Mesendoderm (in vitro differentiated cells): ENCODE measurements at regions not wholly inside any gene's neighbourhood (a gene's known extent, or its start where the extent isn't known, plus 50 kb on each side); places are given as distances from the start of the nearest gene placed in this dataset.

ENCODE experiments used
- DNase-seq: peaks from one replicate; pipeline ENCODE4 v3.0.0; 2013
- H2AK5ac ChIP-seq: 2 replicates; pipeline ENCODE4 v1.6.1; 2013; ENCODE audit warnings: low read length, inconsistent platforms
- H2BK120ac ChIP-seq: 2 replicates; pipeline ENCODE4 v1.6.1; 2013; ENCODE audit warnings: low read depth, mild to moderate bottlenecking, low read length, moderate library complexity, mixed read lengths
- H2BK15ac ChIP-seq: replicated peaks from 2 replicates; pipeline ENCODE4 v1.6.1; 2013; ENCODE audit warnings: low read depth, mild to moderate bottlenecking, moderate library complexity
- H2BK5ac ChIP-seq: 2 replicates; pipeline ENCODE4 v1.6.1; 2013; ENCODE audit warnings: low read length, inconsistent platforms
- H3K18ac ChIP-seq: 2 replicates; pipeline ENCODE4 v1.6.1; 2013; ENCODE audit warnings: mild to moderate bottlenecking, low read length, mixed read lengths
- H3K23ac ChIP-seq: one replicate; pipeline ENCODE4 v1.6.1; 2013; ENCODE audit warnings: low read length
- H3K27ac ChIP-seq: 2 replicates; pipeline ENCODE4 v1.5.1; 2013; ENCODE audit warnings: low read depth, mild to moderate bottlenecking, inconsistent platforms, low read length, moderate library complexity
- H3K27me3 ChIP-seq: 2 replicates; pipeline ENCODE4 v1.6.1; 2013; ENCODE audit warnings: low read length, control low read depth, mild to moderate bottlenecking, inconsistent platforms; ENCODE audit not compliant: insufficient read depth, poor library complexity
- H3K36me3 ChIP-seq: 2 replicates; pipeline ENCODE4 v1.6.1; 2013; ENCODE audit warnings: low read length, inconsistent platforms; ENCODE audit not compliant: control insufficient read depth, insufficient read depth
- H3K4ac ChIP-seq: one replicate; pipeline ENCODE4 v1.6.1; 2013; ENCODE audit warnings: low read depth, mild to moderate bottlenecking, low read length, moderate library complexity
- H3K4me1 ChIP-seq: 2 replicates; pipeline ENCODE4 v1.6.1; 2013; ENCODE audit warnings: low read depth, low read length, inconsistent platforms; ENCODE audit not compliant: control insufficient read depth
- H3K4me2 ChIP-seq: 2 replicates; pipeline ENCODE4 v1.6.1; 2013; ENCODE audit warnings: low read length
- H3K4me3 ChIP-seq: 2 replicates; pipeline ENCODE4 v1.5.1; 2013; ENCODE audit warnings: mild to moderate bottlenecking, low read length
- H3K56ac ChIP-seq: one replicate; pipeline ENCODE4 v1.6.1; 2013; ENCODE audit warnings: low read length
- H3K79me1 ChIP-seq: 2 replicates; pipeline ENCODE4 v1.6.1; 2013; ENCODE audit warnings: low read length, inconsistent platforms
- H3K79me2 ChIP-seq: 2 replicates; pipeline ENCODE4 v1.6.1; 2013; ENCODE audit warnings: mild to moderate bottlenecking, low read length; ENCODE audit not compliant: control insufficient read depth, insufficient read depth
- H3K9ac ChIP-seq: 2 replicates; pipeline ENCODE4 v1.6.1; 2013; ENCODE audit warnings: low read length, inconsistent platforms
- H4K5ac ChIP-seq: one replicate; pipeline ENCODE4 v1.6.1; 2013; ENCODE audit warnings: low read length
- H4K8ac ChIP-seq: one replicate; pipeline ENCODE4 v1.6.1; 2013; ENCODE audit warnings: low read depth, mild to moderate bottlenecking, control low read depth, low read length, moderate library complexity
- WGBS: extraction: QIAGEN DNeasy Blood & Tissue Kit; methylation state at CpG from one replicate; pipeline ENCODE4 v1.1.7; 2013; ENCODE audit warnings: low lambda C conversion rate, missing lambda C conversion rate; ENCODE audit not compliant: insufficient coverage; ENCODE audit errors: extremely low coverage; 5-methylcytosine and 5-hydroxymethylcytosine counted together

DNA sequence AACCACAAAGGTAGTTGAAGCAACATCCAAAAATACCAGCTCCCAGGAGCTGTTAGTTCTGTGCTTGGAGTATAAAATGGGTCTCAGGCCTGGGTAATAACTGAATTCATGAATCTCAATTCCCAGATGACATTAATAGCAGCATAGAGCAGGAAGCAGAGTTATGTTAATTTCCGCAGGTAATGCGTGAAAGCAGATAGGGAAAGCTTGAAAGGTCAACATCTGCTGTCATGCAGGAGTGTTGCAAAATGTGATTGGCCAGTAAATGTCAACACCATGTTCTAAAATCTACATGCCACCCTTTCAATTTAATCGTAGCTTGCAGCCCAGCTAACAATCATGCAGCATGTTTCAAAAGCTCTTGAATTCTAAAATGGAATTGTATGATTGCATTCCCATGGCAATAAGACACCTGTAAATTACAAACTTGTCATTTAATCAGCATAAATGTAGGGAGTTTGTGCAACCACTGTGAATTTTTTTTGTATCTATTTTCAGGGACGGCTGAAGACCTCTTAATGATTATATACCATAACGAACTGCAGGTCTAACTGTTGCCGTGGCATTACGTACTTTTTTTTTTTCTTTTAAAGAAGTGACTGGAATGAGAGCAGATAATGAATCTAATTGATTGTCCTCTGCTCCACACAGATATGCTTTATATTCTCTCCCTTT, 635.8 kb upstream of the FOXG1 start:
- H4K8ac ChIP-seq, result no peak overlapping the region
- no peak overlapping the region for H2BK5ac ChIP-seq
- no peaks in the 10 kb centered on the region for H3K4me1 ChIP-seq
- H3K36me3 ChIP-seq, result no peaks in the 10 kb centered on the region
- no peak overlapping the region for H2BK15ac ChIP-seq
- no peak overlapping the region for H4K5ac ChIP-seq
- H2AK5ac ChIP-seq, result no peak overlapping the region
- no peak overlapping the region for H3K4me2 ChIP-seq
- no peaks in the 10 kb centered on the region for H3K27me3 ChIP-seq
- no peak overlapping the region for H3K4me3 ChIP-seq
- no peaks in the 10 kb centered on the region for H3K79me2 ChIP-seq
- no peak for DNase-seq
- no CpG with 5 or more reads among the region's 7 CpGs for WGBS
- no peak overlapping the region for H3K27ac ChIP-seq
- no peaks in the 10 kb centered on the region for H3K79me1 ChIP-seq
- no peak overlapping the region for H3K9ac ChIP-seq
- no peak overlapping the region for H3K23ac ChIP-seq
- H3K56ac ChIP-seq, result no peak overlapping the region
- no peak overlapping the region for H2BK120ac ChIP-seq
- H3K4ac ChIP-seq, result no peak overlapping the region
- no peak overlapping the region for H3K18ac ChIP-seq

DNA sequence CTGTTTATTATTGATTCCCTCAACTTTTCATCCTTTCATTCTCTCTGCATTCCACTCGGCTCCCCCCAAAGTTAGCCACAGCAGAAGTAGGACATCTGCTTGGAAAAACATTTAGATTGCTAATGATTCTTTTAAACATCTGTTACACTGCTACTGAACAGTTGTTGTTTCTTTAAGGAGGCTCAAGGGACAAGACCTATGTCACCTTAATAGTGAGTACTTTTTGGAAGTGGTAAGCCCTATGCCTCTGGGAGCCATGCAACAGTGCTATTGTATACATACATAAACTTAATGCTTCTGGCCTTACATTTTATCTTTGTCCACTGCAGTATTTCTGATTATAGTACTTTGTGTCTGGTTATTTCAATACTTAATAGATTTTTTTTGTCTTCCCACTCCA, 628.2 kb upstream of the FOXG1 start:
- Histone ChIP-seq H3K4me2 (no peak overlapping the region), H3K27ac (no peak overlapping the region), H2BK5ac (no peak overlapping the region), H4K5ac (no peak overlapping the region), H3K36me3 (no peaks in the 10 kb centered on the region), H2BK120ac (no peak overlapping the region), H2AK5ac (no peak overlapping the region), H3K79me1 (no peaks in the 10 kb centered on the region), H3K56ac (no peak overlapping the region), H4K8ac (no peak overlapping the region), H3K18ac (no peak overlapping the region), H3K4ac (no peak overlapping the region), H3K4me1 (no peaks in the 10 kb centered on the region), H3K9ac (no peak overlapping the region), H3K79me2 (no peaks in the 10 kb centered on the region), H2BK15ac (no peak overlapping the region), H3K4me3 (no peak overlapping the region), H3K23ac (no peak overlapping the region), H3K27me3 (no peaks in the 10 kb centered on the region)
- WGBS, result no CpG with 5 or more reads among the region's 1 CpG
- DNase-seq, result no peak

DNA sequence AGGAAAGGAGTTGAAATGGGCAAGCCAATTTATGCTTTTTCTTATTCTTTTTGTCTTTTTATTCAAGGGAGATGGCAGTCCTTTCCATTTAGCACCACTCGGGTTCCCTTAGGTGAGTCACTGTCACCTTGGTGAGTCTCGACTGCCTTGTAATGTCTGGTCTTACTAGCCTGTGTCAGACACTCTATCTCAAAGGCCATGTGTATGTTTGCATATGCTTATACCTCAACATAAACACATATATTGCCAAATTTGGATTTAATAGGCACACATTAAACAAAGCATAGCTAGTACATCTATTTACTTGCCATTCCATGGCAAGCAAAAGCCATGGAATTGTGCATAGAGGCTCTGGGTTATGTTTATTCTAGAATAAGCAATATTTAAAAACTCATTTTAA, 624.9 kb upstream of the FOXG1 start:
- Histone ChIP-seq H3K4me3 (no peak overlapping the region), H3K4me2 (no peak overlapping the region)
- no peak for DNase-seq

DNA sequence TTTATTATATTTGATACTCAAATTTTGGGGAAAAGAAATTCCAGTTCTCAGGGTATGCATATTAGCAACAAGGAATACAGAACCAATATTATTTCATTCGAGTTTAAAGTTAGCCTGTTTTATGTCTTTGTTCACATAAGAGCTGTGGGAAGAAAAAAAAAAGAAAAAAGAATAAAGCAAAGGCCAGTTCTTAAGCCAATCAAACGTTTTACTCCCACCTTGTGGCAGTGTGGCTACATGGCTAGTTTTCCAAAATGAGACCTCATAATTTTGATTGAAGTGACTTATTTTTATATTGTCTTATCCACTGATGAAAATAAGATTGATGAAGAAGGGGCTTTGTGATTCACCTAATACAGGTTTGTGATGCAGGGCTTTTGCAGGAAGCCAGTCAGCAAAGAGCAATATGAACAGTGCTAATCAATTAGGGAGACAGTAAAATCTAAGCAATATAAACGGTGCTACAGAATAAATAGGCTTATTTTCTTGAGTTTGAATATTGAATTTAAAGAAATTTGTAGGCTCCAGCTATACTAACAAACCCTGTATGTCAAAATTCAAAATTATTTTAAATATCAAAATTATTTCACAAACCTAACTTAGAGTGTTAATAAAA, 624.1 kb upstream of the FOXG1 start:
- no peaks in the 10 kb centered on the region for H3K79me1 ChIP-seq
- H2BK15ac ChIP-seq, result no peak overlapping the region
- H2BK120ac ChIP-seq, result no peak overlapping the region
- no peak overlapping the region for H3K27ac ChIP-seq
- H2AK5ac ChIP-seq, result no peak overlapping the region
- H3K9ac ChIP-seq, result no peak overlapping the region
- DNase-seq, result peak; percentile 22
- no peaks in the 10 kb centered on the region for H3K79me2 ChIP-seq
- H2BK5ac ChIP-seq, result no peak overlapping the region
- no peak overlapping the region for H4K8ac ChIP-seq
- H3K4ac ChIP-seq, result no peak overlapping the region
- H3K56ac ChIP-seq, result no peak overlapping the region
- H3K27me3 ChIP-seq, result no peaks in the 10 kb centered on the region
- H3K4me1 ChIP-seq, result no peaks in the 10 kb centered on the region
- no peak overlapping the region for H4K5ac ChIP-seq
- WGBS, result no CpG with 5 or more reads among the region's 3 CpGs
- no peak overlapping the region for H3K18ac ChIP-seq
- no peak overlapping the region for H3K23ac ChIP-seq
- no peaks in the 10 kb centered on the region for H3K36me3 ChIP-seq
- H3K4me2 ChIP-seq, result no peak overlapping the region
- no peak overlapping the region for H3K4me3 ChIP-seq

More for the DNA sequence above, 624.9 kb upstream of the FOXG1 start:
- Histone ChIP-seq H3K4ac (no peak overlapping the region), H3K56ac (no peak overlapping the region), H3K27me3 (no peaks in the 10 kb centered on the region), H3K79me2 (no peaks in the 10 kb centered on the region), H2BK15ac (no peak overlapping the region), H2BK120ac (no peak overlapping the region), H3K18ac (no peak overlapping the region), H3K9ac (no peak overlapping the region), H2BK5ac (no peak overlapping the region), H3K23ac (no peak overlapping the region), H3K27ac (no peak overlapping the region), H4K8ac (no peak overlapping the region), H4K5ac (no peak overlapping the region), H3K36me3 (no peaks in the 10 kb centered on the region), H2AK5ac (no peak overlapping the region), H3K79me1 (no peaks in the 10 kb centered on the region), H3K4me1 (no peaks in the 10 kb centered on the region)
- no CpG with 5 or more reads among the region's 2 CpGs for whole genome bisulfite sequencing

DNA sequence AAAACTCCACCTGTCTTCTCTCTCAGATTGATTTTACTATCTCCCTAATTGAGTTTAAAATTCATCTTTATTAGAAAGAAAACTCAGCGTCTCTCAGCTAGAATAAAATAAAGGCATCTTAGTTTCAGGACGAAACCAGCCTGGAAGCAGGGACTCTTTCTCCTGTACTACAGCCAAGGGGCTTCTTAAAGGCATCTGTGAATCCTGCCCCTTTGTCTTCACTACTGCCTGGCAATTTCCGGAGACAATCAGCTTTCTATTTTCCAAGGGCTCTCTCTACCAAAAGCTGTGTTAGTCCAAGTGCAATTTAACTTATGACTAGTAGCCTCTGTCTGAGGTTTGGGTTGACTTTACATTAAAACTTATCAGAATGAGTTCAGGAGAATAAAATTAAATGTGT, 623.3 kb upstream of the FOXG1 start:
- WGBS, result no CpG with 5 or more reads among the region's 3 CpGs
- H3K4me3 ChIP-seq, result no peak overlapping the region
- no peak for DNase-seq

DNA sequence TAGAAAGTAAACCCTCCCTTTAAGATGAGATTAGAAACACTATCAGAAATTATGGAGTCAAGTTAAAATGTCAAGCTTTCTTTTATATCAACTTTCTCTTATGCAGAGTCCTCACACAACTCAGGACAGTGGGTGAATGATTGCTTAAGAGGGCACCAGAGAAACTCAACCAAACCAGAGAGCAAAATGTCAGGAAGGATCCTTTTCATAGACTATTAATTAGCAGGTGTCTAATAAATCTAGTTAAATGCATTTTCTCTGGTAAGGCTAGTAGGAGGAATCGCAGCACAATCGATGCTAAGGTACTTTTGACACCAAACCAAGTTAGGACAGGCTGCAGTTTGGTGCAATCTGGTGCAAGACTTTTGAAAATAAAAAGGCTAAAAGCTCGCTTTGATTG, 614.7 kb upstream of the FOXG1 start:
- no peak overlapping the region for H3K56ac ChIP-seq
- no peak overlapping the region for H2BK15ac ChIP-seq
- no peak overlapping the region for H3K9ac ChIP-seq
- no CpG with 5 or more reads among the region's 3 CpGs for WGBS
- no peak overlapping the region for H3K23ac ChIP-seq
- no peak overlapping the region for H3K18ac ChIP-seq
- no peak overlapping the region for H2AK5ac ChIP-seq
- H2BK5ac ChIP-seq, result no peak overlapping the region
- no peaks in the 10 kb centered on the region for H3K36me3 ChIP-seq
- no peak overlapping the region for H2BK120ac ChIP-seq
- DNase-seq, result no peak
- H3K79me1 ChIP-seq, result no peaks in the 10 kb centered on the region
- no peak overlapping the region for H3K4ac ChIP-seq
- H3K4me2 ChIP-seq, result no peak overlapping the region
- no peak overlapping the region for H3K27ac ChIP-seq
- no peak overlapping the region for H3K4me3 ChIP-seq
- H3K27me3 ChIP-seq, result no peaks in the 10 kb centered on the region
- no peaks in the 10 kb centered on the region for H3K4me1 ChIP-seq
- H3K79me2 ChIP-seq, result no peaks in the 10 kb centered on the region
- H4K5ac ChIP-seq, result no peak overlapping the region
- H4K8ac ChIP-seq, result no peak overlapping the region

More for the DNA sequence above, 623.3 kb upstream of the FOXG1 start:
- no peaks in the 10 kb centered on the region for H3K79me2 ChIP-seq
- no peaks in the 10 kb centered on the region for H3K4me1 ChIP-seq
- H3K79me1 ChIP-seq, result no peaks in the 10 kb centered on the region
- H3K36me3 ChIP-seq, result no peaks in the 10 kb centered on the region
- H3K27me3 ChIP-seq, result no peaks in the 10 kb centered on the region
- no peak overlapping the region for H3K18ac ChIP-seq
- H2BK5ac ChIP-seq, result no peak overlapping the region
- H3K27ac ChIP-seq, result no peak overlapping the region
- no peak overlapping the region for H3K9ac ChIP-seq
- H4K8ac ChIP-seq, result no peak overlapping the region
- H2BK120ac ChIP-seq, result no peak overlapping the region
- H3K4me2 ChIP-seq, result no peak overlapping the region
- no peak overlapping the region for H3K23ac ChIP-seq
- H4K5ac ChIP-seq, result no peak overlapping the region
- no peak overlapping the region for H3K4ac ChIP-seq
- no peak overlapping the region for H3K56ac ChIP-seq
- H2AK5ac ChIP-seq, result no peak overlapping the region
- H2BK15ac ChIP-seq, result no peak overlapping the region
